PC-9 (cell line): ENCODE measurements at regions not wholly inside any gene's neighbourhood (a gene's known extent, or its start where the extent isn't known, plus 50 kb on each side); places are given as distances from the start of the nearest gene placed in this dataset.

Experiments used
- BruUV-seq: library from RNA; stranded (reverse); fragments of 400-500 nt; replicated peaks from 2 replicates; lab custom pipeline; 2021; lab: Mats Ljungman, UMichigan
- CTCF ChIA-PET: fragments of 300-600 bp; sonication (Branson Sonifier 250); formaldehyde crosslinking; loops from one replicate; lab custom pipeline; 2022; ENCODE audit warnings: antibody characterized with exemption; lab: Charles Lee
- POLR2A ChIA-PET: fragments of 300-600 bp; sonication (Branson Sonifier 250); formaldehyde crosslinking; loops from one replicate; lab custom pipeline; 2022; ENCODE audit warnings: antibody characterized with exemption; ENCODE audit not compliant: unreplicated experiment; lab: Charles Lee
- DNase-seq, 2 experiments: peaks; one replicate each; pipeline versions ENCODE4 v3.0.0 to v3.0.0-alpha.2; 2015 to 2022; ENCODE audit warnings: mixed read lengths in 1 of 2
- H2AFZ ChIP-seq: fragments of 200-600 bp; sonication (generic); 2 replicates; pipeline ENCODE4 v1.8.1; 2017; ENCODE audit warnings: antibody characterized with exemption
- H3F3A ChIP-seq: fragments of 200-600 bp; sonication (generic); 2 replicates; pipeline ENCODE4 v1.8.1; 2017; ENCODE audit warnings: antibody characterized with exemption, mild to moderate bottlenecking, low read depth; ENCODE audit not compliant: insufficient read depth
- H3K27ac ChIP-seq: fragments of 200-600 bp; sonication (generic); 2 replicates; pipeline ENCODE4 v1.6.1; 2016; ENCODE audit warnings: mixed run types
- H3K27me3 ChIP-seq: fragments of 200-600 bp; sonication (generic); 2 replicates; pipeline ENCODE4 v1.6.1; 2016; ENCODE audit warnings: low read depth, mixed run types; ENCODE audit not compliant: insufficient read depth
- H3K36me3 ChIP-seq: fragments of 200-600 bp; sonication (generic); 2 replicates; pipeline ENCODE4 v1.6.1; 2016; ENCODE audit warnings: low read depth, mixed run types
- H3K4me1 ChIP-seq: fragments of 200-600 bp; sonication (generic); replicated peaks from 2 replicates; pipeline ENCODE4 v1.6.1; 2016; ENCODE audit warnings: mixed run types; ENCODE audit not compliant: insufficient read depth
- H3K4me2 ChIP-seq: fragments of 200-600 bp; sonication (generic); 2 replicates; pipeline ENCODE4 v1.6.1; 2017; ENCODE audit warnings: mixed run types
- H3K4me3 ChIP-seq: fragments of 200-600 bp; sonication (generic); 2 replicates; pipeline ENCODE4 v1.6.1; 2016; ENCODE audit warnings: mixed run types
- H3K79me2 ChIP-seq: fragments of 200-600 bp; sonication (generic); 2 replicates; pipeline ENCODE4 v1.6.1; 2017; ENCODE audit warnings: low read depth, mixed run types
- H3K9me2 ChIP-seq: fragments of 200-600 bp; sonication (generic); 2 replicates; pipeline ENCODE4 v1.8.1; 2017; ENCODE audit warnings: mild to moderate bottlenecking; ENCODE audit not compliant: insufficient read depth
- H3K9me3 ChIP-seq: fragments of 200-600 bp; sonication (generic); 2 replicates; pipeline ENCODE4 v1.8.1; 2016; ENCODE audit warnings: low read depth; ENCODE audit not compliant: insufficient read depth
- H4K20me1 ChIP-seq: fragments of 200-600 bp; sonication (generic); 2 replicates; pipeline ENCODE4 v1.8.1; 2017; ENCODE audit not compliant: insufficient read depth
- CTCF ChIP-seq: fragments of 200-600 bp; sonication (generic); conservative IDR thresholded peaks from 2 replicates; pipeline ENCODE4 v1.6.1; 2017; ENCODE audit warnings: mixed run types, antibody characterized with exemption, mild to moderate bottlenecking, moderate library complexity
- EZH2 ChIP-seq: fragments of 200-600 bp; sonication (generic); IDR thresholded peaks from 2 replicates; pipeline ENCODE4 v1.8.0; 2017; ENCODE audit warnings: antibody characterized with exemption, low read depth
- intact Hi-C: fragments of 100-400 bp; cut with micrococcal nuclease; formaldehyde crosslinking; loops from one replicate; pipeline ENCODE4 v1.10.0; 2022; ENCODE audit not compliant: unreplicated experiment

DNA sequence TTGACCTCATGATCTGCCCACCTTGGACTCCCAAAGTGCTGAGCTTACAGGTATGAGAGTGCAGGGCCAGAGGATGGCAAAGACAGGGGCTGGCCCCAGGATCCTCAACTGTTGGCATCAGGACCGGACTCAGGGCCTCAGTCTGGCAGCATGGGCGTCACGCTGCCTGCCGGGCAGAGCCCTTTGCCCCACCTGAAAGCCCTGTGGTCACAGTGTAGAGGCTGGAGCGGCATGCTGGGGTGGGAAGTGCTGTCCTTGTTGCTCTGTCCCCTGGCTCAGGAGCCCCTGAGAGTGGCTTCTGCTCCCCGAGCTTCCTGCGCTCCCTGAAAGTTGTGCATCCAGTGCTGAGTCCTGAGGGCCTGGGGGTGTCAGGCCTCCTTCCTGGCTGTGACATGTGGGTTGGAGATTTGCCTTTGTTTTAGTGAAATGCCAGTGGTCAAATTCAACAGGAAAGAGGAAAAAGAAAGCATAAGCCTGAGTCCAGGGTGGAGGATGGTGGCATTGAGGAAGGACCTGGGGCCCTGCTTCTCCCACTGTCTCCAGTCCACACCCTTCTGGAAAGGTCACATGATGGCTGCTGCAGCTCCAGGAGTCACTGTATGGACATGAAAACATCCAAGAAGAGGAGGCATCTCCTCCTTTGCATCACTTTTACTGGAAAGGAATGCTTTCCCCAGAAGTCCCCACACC, 147.2 kb downstream of the OR4M2 start:
- no peak overlapping the region for H2AFZ ChIP-seq
- no peak overlapping the region for H3K4me2 ChIP-seq
- no peaks in the 10 kb centered on the region for H3K4me1 ChIP-seq
- no peaks in the 10 kb centered on the region for H4K20me1 ChIP-seq
- no peaks in the 10 kb centered on the region for H3K79me2 ChIP-seq
- no peaks in the 10 kb centered on the region for H3F3A ChIP-seq
- TF ChIP-seq CTCF: no peak
- TF ChIP-seq EZH2: no peak
- ChIA-PET POLR2A (no interaction called here), CTCF (no interaction called here)
- H3K4me3 ChIP-seq: no peak overlapping the region
- DNase-seq: no peak
- intact Hi-C loops: no loop called here
- no peaks in the 10 kb centered on the region for H3K9me3 ChIP-seq
- H3K27ac ChIP-seq: no peak overlapping the region
- H3K9me2 ChIP-seq: no peaks in the 10 kb centered on the region
- no TSS peak for BruUV-seq
- H3K27me3 ChIP-seq: peaks cover 45% of the 10 kb centered on the region
- H3K36me3 ChIP-seq: no peaks in the 10 kb centered on the region

DNA sequence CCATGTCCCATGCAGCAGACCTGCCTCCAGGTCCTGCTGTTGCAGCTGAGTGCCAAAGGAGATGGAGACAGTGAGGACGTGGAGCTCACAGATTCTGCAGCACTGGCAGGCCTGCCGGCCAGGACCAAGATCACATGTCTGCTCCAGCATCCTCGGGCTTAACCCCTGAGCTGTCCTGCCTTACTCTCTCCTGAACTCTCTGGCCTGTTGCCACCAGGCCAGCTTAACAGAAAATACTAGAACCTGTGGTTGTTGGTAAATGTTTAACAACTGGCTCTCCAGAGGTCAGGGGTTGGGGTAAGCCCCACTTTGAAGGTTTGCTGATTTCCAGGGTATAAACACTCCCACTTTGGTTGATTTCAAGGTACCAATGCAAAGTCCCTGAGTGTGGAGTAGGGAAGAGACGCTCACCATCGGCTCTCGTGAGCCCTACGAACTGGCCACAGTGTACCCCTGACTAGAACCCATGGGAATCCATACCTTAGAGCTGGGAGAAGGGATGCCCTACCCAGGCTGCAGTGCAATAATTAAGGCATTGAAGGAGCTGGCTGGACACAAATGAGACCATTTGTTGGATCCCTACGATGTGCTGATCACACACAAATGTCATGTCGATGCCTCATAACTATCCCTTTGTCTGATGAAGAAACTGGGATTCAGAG, 147.9 kb downstream of the OR4M2 start:
- TF ChIP-seq CTCF (no peak), EZH2 (no peak)
- no peaks in the 10 kb centered on the region for H3K9me3 ChIP-seq
- H2AFZ ChIP-seq: no peak overlapping the region
- intact Hi-C loops: no loop called here
- H4K20me1 ChIP-seq: no peaks in the 10 kb centered on the region
- peaks cover 45% of the 10 kb centered on the region for H3K27me3 ChIP-seq
- DNase-seq: no peak
- BruUV-seq: no TSS peak
- no peaks in the 10 kb centered on the region for H3K4me1 ChIP-seq
- ChIA-PET POLR2A (no interaction called here), CTCF (no interaction called here)
- no peak overlapping the region for H3K27ac ChIP-seq
- H3K4me3 ChIP-seq: no peak overlapping the region
- H3K4me2 ChIP-seq: no peak overlapping the region
- no peaks in the 10 kb centered on the region for H3K9me2 ChIP-seq
- no peaks in the 10 kb centered on the region for H3K79me2 ChIP-seq
- no peaks in the 10 kb centered on the region for H3K36me3 ChIP-seq
- no peaks in the 10 kb centered on the region for H3F3A ChIP-seq

DNA sequence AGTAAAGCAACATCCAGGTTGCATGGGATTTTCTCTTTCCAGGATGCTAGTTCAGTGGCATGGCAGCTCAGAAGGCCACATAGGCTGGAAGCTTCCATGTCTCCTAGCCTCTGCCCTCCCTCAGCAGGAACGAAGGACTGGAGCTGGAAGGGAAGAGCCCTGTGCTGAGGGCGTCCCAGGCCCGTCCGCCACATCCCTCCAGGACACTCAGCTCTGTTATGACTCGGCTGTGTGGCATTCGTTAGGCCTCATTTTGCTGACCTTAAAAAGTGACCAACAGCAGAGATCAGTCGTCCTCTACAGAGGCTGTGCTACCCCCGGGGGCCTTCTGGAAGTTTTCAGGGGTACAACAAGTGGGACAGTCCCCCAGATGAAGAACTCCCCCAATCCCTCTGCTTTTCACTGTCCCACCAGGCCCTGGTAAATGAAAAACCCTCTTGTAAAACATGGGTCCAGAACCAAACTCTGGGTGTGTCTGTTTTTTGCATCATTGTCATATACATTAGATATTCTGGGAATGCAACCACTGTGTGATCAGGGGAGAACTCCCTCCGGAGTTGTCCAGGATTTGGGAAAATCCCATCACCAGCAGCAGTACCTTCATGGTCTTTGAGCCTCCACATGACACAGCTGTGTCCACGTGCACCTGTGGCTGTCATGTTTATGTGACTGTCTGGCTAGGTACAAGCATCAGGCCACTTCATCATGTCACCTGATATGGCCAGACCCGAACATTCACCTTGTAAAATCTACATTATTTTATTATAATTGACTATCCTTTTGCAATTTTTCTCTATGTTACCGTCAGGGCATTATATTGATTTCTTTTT, 149.9 kb downstream of the OR4M2 start:
- CTCF ChIA-PET: no interaction called here
- no peaks in the 10 kb centered on the region for H3K9me3 ChIP-seq
- no TSS peak for BruUV-seq

More for the DNA sequence above, 149.9 kb downstream of the OR4M2 start:
- Histone ChIP-seq H3K79me2 (no peaks in the 10 kb centered on the region), H3K27me3 (peaks cover 41% of the 10 kb centered on the region), H3K27ac (no peak overlapping the region), H3K4me3 (no peak overlapping the region), H3F3A (no peaks in the 10 kb centered on the region), H3K36me3 (no peaks in the 10 kb centered on the region), H3K4me2 (no peak overlapping the region), H4K20me1 (no peaks in the 10 kb centered on the region), H3K4me1 (no peaks in the 10 kb centered on the region), H2AFZ (no peak overlapping the region), H3K9me2 (no peaks in the 10 kb centered on the region)
- intact Hi-C loops: no loop called here
- TF ChIP-seq EZH2 (no peak), CTCF (no peak)
- POLR2A ChIA-PET: no interaction called here
- DNase-seq: no peak
